ENCODE measurements at regions not wholly inside any gene's neighbourhood (a gene's known extent, or its start where the extent isn't known, plus 50 kb on each side); places are given as distances from the start of the nearest gene placed in this dataset.

GRCh38 chr10:129032372-129033313, 434.4 kb upstream of the MGMT start:
- FAIRE-seq (no peak), DNase-seq (ENCODE audit: low read depth, low spot score) (no peak)
- POLR2A ChIA-PET, result no interaction called here
- H2AFZ ChIP-seq (ENCODE audit: low read depth, low read length), result no peak overlapping the region
- no peak overlapping the region for H3K27ac ChIP-seq (ENCODE audit: insufficient read depth, low read depth, low read length)
- CTCF ChIA-PET, result interaction anchor here (0.7 to 6.0 kb wide), 7 partner anchors 11 to 1095 kb away, joined by 3 to 98 read pairs (median 6); partner anchors contain the start of gene C10orf143
- H3K9me1 ChIP-seq (replicated peaks; ENCODE audit: control insufficient read depth, extremely low read depth, insufficient read depth, low read length), result no peaks in the 10 kb centered on the region
- no peaks in the 10 kb centered on the region for H3K36me3 ChIP-seq (ENCODE audit: control insufficient read depth in 2 of 2, extremely low read depth in 1 of 2, insufficient read depth in 2 of 2, low read length in 2 of 2)
- no peak overlapping the region for H3K9ac ChIP-seq (replicated peaks; ENCODE audit: extremely low read depth, insufficient read depth, low read length)
- TF ChIP-seq FOS (IDR thresholded peaks at IDR 0.05; ENCODE audit: borderline replicate concordance, insufficient read depth, low read length), result no peak
- TF ChIP-seq GATA2 (IDR thresholded peaks at IDR 0.05; ENCODE audit: insufficient read depth, insufficient read length, low read depth, low read length), result no peak
- intact Hi-C loops (cut with micrococcal nuclease) (loop anchor here (10.0 kb wide), 3 partner anchors 512 to 768 kb away; no protein-coding TSS in a partner anchor), dilution Hi-C loops (cut with MboI; ENCODE audit: extremely low pct_ligation_motif_present, low sequenced_read_pairs) (no loop called here)
- peaks cover 0 to 3% of the 10 kb centered on the region in 2 experiments for H3K27me3 ChIP-seq (ENCODE audit: control insufficient read depth in 2 of 2, insufficient read depth in 2 of 2, low read length in 2 of 2)
- no peak overlapping the region for H3K4me2 ChIP-seq (ENCODE audit: insufficient read depth, low read length)
- H4K20me1 ChIP-seq (replicated peaks; ENCODE audit: control insufficient read depth, extremely low read depth, insufficient read depth, low read length), result no peaks in the 10 kb centered on the region
- no peak overlapping the region for H3K4me3 ChIP-seq (replicated peaks in 1 of 3; ENCODE audit: insufficient read depth in 1 of 3, low read depth in 1 of 3, low read length in 3 of 3)
- no peaks in the 10 kb centered on the region for H3K79me2 ChIP-seq (ENCODE audit: control insufficient read depth, insufficient read depth, low read length)
- no TSS peak for BruUV-seq (replicated peaks)
- H3K4me1 ChIP-seq (ENCODE audit: control insufficient read depth, extremely low read depth, insufficient read depth, low read length), result peaks cover 18% of the 10 kb centered on the region
- no peaks in the 10 kb centered on the region for H3K9me3 ChIP-seq (replicated peaks; ENCODE audit: control insufficient read depth, insufficient read depth, low read length)

GRCh38 chr10:129033340-129033739, 433.7 kb upstream of the MGMT start:
- no peak overlapping the region for H3K4me3 ChIP-seq (replicated peaks in 1 of 3; ENCODE audit: insufficient read depth in 1 of 3, low read depth in 1 of 3, low read length in 3 of 3)
- no peaks in the 10 kb centered on the region for H3K9me3 ChIP-seq (replicated peaks; ENCODE audit: control insufficient read depth, insufficient read depth, low read length)
- no peak overlapping the region for H3K27ac ChIP-seq (ENCODE audit: insufficient read depth, low read depth, low read length)
- no peak overlapping the region for H2AFZ ChIP-seq (ENCODE audit: low read depth, low read length)
- ChIA-PET POLR2A (no interaction called here), CTCF (interaction anchor here (1.5 to 6.0 kb wide), 2 partner anchors 298 to 1094 kb away, joined by 4 to 98 read pairs; no protein-coding TSS in a partner anchor)
- peaks cover 24% of the 10 kb centered on the region for H3K4me1 ChIP-seq (ENCODE audit: control insufficient read depth, extremely low read depth, insufficient read depth, low read length)
- no peak overlapping the region for H3K9ac ChIP-seq (replicated peaks; ENCODE audit: extremely low read depth, insufficient read depth, low read length)
- H3K36me3 ChIP-seq (ENCODE audit: control insufficient read depth in 2 of 2, extremely low read depth in 1 of 2, insufficient read depth in 2 of 2, low read length in 2 of 2), result no peaks in the 10 kb centered on the region
- H4K20me1 ChIP-seq (replicated peaks; ENCODE audit: control insufficient read depth, extremely low read depth, insufficient read depth, low read length), result no peaks in the 10 kb centered on the region
- TF ChIP-seq MAX (IDR thresholded peaks at IDR 0.05; ENCODE audit: insufficient read depth, insufficient read length), result no peak
- TF ChIP-seq CTCF (IDR thresholded peaks at IDR 0.05; ENCODE audit: extremely low read depth in 1 of 2, insufficient read depth in 1 of 2, low read depth in 1 of 2, low read length in 2 of 2), result no peak
- TF ChIP-seq MYC (IDR thresholded peaks at IDR 0.05; ENCODE audit: low read depth, low read length), result no peak
- no peak for TF ChIP-seq JUN (IDR thresholded peaks at IDR 0.05; ENCODE audit: borderline replicate concordance, insufficient read depth, insufficient read length, low read depth)
- no peak for TF ChIP-seq GATA2 (IDR thresholded peaks at IDR 0.05; ENCODE audit: insufficient read depth, insufficient read length, low read depth, low read length)
- TF ChIP-seq POLR2AphosphoS5 (IDR thresholded peaks at IDR 0.05; ENCODE audit: insufficient read depth, low read depth, low read length), result no peak
- no peak for TF ChIP-seq EZH2 (IDR thresholded peaks at IDR 0.05; ENCODE audit: borderline replicate concordance, low read depth, low read length, severe bottlenecking)
- no peak for TF ChIP-seq FOS (IDR thresholded peaks at IDR 0.05; ENCODE audit: borderline replicate concordance, insufficient read depth, low read length)
- no peak for TF ChIP-seq POLR2A (IDR thresholded peaks at IDR 0.05; ENCODE audit: low read depth, low read length)
- H3K9me1 ChIP-seq (replicated peaks; ENCODE audit: control insufficient read depth, extremely low read depth, insufficient read depth, low read length), result no peaks in the 10 kb centered on the region
- H3K79me2 ChIP-seq (ENCODE audit: control insufficient read depth, insufficient read depth, low read length), result no peaks in the 10 kb centered on the region
- DNase-seq (ENCODE audit: low read depth, low spot score) (no peak), FAIRE-seq (no peak)
- peaks cover 0 to 3% of the 10 kb centered on the region in 2 experiments for H3K27me3 ChIP-seq (ENCODE audit: control insufficient read depth in 2 of 2, insufficient read depth in 2 of 2, low read length in 2 of 2)
- intact Hi-C loops (cut with micrococcal nuclease) (loop anchor here (10.0 kb wide), 3 partner anchors 511 to 769 kb away; no protein-coding TSS in a partner anchor), dilution Hi-C loops (cut with MboI; ENCODE audit: extremely low pct_ligation_motif_present, low sequenced_read_pairs) (no loop called here)
- no peak overlapping the region for H3K4me2 ChIP-seq (ENCODE audit: insufficient read depth, low read length)
- no TSS peak for BruUV-seq (replicated peaks)
